ENCODE measurements at regions not wholly inside any gene's neighbourhood (a gene's known extent, or its start where the extent isn't known, plus 50 kb on each side); places are given as distances from the start of the nearest gene placed in this dataset.
A peak's percentile ranks its signal among the peaks of the same experiment; 100 is the strongest.

DNA sequence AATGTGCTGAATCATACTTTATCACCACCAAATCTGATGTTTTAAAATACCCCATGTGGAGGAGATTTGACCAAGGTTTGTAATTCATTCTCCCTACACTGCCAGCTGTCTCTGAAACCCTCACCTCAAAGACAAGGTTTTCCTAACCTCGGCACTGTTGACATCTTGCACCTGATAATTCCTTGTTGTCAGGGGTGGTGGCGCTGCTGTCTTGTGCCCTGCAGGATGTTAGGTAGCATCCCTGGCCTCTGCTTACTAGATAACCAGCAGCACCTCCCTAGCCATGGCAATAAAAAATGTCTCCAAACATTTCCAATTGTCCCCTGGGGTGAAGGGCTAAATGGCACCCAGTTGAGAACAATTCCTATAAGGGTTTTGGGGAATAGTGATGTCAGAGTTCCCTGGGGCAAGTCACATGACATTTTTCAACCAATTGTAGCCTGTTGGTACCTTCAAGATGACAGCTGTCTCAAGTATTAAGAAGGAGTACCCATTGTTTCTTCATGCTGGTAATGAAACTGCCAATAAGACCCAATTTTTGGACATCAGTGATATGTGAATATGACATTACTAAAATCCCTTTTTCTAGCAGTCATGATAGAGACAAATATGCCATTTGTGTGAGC lies 160.6 kb upstream of the PLCXD3 start:
- DNase-seq, result no peak

DNA sequence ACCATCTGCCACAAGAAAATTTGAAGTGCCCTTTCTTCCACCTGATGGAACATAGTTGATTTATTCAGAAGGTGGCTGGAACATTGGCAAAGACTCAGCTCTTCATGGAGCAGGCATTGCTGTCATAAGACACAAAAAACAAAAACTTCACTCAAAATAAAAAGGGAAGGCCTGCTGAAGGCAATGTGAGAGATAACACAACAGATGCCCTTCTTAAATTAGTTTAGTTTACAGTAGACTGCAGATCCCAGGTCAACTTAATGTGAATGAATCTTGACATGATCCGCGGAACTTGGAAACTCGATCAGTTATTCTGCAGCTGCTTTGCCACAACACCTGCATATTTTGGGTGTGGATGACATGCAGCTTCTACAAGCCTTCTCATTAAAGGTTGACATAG lies 159.8 kb upstream of the PLCXD3 start:
- no peak for DNase-seq

GRCh38 chr5:41661254-41661653 lies 150.9 kb upstream of the PLCXD3 start:
- no peak for DNase-seq

- no peak for DNase-seq
These were observed 146.2 kb upstream of the PLCXD3 start for GRCh38 chr5:41656597-41656996.

- DNase-seq, result no peak
These were observed 139.7 kb upstream of the PLCXD3 start for GRCh38 chr5:41650131-41650530.

- no peak for DNase-seq
These were observed 139.3 kb upstream of the PLCXD3 start for GRCh38 chr5:41649659-41650058.

- no peak for DNase-seq
These were observed 138.6 kb upstream of the PLCXD3 start for GRCh38 chr5:41648996-41649395.

- no peak for DNase-seq
These were observed 131.2 kb upstream of the PLCXD3 start for GRCh38 chr5:41641621-41642020.

- DNase-seq, result no peak
These were observed 128.3 kb upstream of the PLCXD3 start for GRCh38 chr5:41638685-41639084.

- DNase-seq, result no peak
These were observed 127.5 kb upstream of the PLCXD3 start for GRCh38 chr5:41637869-41638268.

- no peak for DNase-seq
These were observed 127.0 kb upstream of the PLCXD3 start for GRCh38 chr5:41637424-41637823.

GRCh38 chr5:41636605-41637004 lies 126.2 kb upstream of the PLCXD3 start:
- DNase-seq, result peak in 1 of 2 experiments; percentile 11

GRCh38 chr5:41629897-41630296 lies 119.5 kb upstream of the PLCXD3 start:
- DNase-seq, result peak; percentile 30 to 45

GRCh38 chr5:41625571-41625970 lies 115.2 kb upstream of the PLCXD3 start:
- no peak for DNase-seq

DNA sequence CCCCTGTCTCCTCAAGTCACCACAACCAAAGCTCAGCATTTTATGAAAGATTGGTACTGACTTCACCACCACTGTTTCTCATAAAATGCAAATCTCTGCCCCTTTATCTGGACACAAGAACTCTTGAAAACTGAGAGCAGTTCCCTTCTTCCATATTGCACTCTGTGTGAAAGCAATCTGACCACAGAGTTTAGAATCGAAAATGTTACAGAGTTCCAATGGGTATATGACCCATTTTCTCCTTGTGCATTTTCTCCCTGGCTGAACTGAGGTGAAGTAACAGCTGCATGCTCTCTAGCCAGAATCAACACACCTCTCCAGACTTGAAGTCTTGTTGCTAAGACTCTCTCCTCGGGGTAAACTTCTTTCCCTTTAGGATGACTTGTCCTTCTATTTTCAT lies 111.0 kb upstream of the PLCXD3 start:
- DNase-seq, result no peak

DNA sequence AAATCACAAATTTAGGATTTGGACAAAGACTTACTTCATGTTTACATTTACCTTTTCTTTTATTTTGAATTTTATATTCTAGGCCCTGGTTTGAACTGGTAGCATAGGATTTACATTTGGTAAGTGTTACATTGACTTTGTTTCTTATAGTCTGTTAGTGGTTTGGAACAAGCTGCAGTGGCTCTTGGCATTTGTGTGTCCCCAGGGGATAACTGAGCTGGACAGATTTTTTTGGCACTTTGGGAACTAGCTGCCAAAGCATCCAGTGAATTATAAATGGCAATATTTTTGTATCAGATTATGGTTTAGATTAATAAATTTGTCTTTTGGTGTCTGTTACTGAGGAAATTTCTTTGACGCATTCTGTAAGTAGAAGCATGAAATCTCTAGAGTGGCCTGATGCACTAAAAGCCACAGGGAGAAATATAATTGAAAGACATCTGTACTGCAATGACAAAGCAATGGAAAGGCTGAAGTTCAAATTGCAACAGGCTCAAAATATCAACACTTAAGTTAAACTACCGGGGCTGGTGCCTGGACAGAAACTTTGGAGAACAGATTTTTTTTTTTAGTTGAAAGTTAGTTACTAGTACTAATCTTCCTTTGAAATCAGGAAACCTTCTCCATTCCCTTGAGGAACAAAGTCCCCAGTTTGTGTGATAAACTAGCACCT lies 107.6 kb upstream of the PLCXD3 start:
- DNase-seq, result no peak

GRCh38 chr5:41610386-41610785 lies 100.0 kb upstream of the PLCXD3 start:
- no peak for DNase-seq

DNA sequence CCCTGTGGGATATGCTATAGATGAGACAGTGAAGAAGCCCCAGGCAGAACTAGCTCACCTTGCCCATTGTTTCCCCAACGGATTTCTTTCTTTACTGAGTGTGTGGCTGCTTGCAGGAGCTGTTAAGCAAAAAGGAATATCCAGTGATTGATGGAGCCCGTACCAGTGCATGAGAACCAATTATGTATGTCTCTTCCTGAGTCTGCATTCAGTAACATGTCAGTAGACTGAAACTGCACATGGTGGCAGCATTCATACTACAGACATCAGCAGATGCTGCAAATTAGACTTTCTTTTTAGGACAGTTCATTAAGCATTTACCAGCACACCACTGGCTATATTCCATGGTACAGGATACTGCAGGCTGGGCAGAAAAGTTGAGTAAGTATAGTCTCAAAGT lies 90.3 kb upstream of the PLCXD3 start:
- no peak for DNase-seq

GRCh38 chr5:41598011-41598410 lies 87.6 kb upstream of the PLCXD3 start:
- no peak for DNase-seq

GRCh38 chr5:41587668-41588067 lies 77.3 kb upstream of the PLCXD3 start:
- DNase-seq, result no peak

GRCh38 chr5:41575110-41575779 lies 64.8 kb upstream of the PLCXD3 start:
- DNase-seq, result no peak

- DNase-seq, result no peak
These were observed 64.0 kb upstream of the PLCXD3 start for GRCh38 chr5:41574391-41574790.
